ENCODE measurements at regions not wholly inside any gene's neighbourhood (a gene's known extent, or its start where the extent isn't known, plus 50 kb on each side); places are given as distances from the start of the nearest gene placed in this dataset.
A peak's percentile ranks its signal among the peaks of the same experiment; 100 is the strongest.

DNA sequence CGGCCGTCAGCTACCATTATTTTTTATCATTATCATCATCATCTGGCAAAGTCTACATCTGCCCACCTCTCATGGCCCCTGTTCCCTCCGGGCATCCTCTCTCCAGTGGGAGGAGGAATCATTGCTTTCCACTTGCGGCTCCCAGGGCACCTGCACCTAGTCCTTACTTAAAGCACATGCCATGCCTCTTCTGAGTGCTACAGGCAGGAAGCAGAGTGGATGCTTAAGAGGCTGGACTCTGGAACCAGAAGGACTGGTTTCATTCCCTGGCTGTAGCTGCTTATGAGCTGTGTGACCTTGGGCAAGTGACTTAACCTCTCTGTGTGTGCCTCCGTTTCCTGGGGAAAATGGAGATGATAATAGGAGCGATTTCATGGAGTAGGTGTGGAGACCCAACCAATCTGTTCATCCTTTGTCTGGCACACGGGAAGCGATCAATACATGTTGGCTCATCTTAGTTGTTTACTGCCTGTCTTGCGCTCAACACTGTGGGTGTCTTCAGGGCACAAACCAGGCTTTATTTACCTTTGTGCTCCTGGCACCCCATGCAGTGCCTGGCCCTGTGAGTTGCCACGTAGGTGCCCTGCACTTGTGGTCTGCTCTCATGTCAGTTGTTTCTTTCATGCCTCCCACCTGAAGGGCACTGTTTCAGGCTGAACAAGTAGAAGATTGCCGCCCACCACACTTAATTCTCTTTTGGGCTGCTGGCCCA lies 317.0 kb upstream of the SULF2 start:
- in situ Hi-C loops (cut with MboI; ENCODE audit: low pct_unique_long_range_greater_than_20kb in 2 of 9, low sequenced_read_pairs in 9 of 9, unreplicated experiment in 9 of 9): no loop called here
- WGBS, 10 experiments: 48 to 90% (median 89%) methylated on average over 4 to 8 of the region's 11 CpGs; no CpG with 5 or more reads in 6 of the 10 experiments
- H3K4me3 ChIP-seq: no peak overlapping the region
- ATAC-seq (replicated peaks in 6 of 8): no peak
- H3K27ac ChIP-seq: no peak overlapping the region
- H3K4me1 ChIP-seq (replicated peaks in 1 of 2): peaks cover 35 to 47% of the 10 kb centered on the region in 2 donors

DNA sequence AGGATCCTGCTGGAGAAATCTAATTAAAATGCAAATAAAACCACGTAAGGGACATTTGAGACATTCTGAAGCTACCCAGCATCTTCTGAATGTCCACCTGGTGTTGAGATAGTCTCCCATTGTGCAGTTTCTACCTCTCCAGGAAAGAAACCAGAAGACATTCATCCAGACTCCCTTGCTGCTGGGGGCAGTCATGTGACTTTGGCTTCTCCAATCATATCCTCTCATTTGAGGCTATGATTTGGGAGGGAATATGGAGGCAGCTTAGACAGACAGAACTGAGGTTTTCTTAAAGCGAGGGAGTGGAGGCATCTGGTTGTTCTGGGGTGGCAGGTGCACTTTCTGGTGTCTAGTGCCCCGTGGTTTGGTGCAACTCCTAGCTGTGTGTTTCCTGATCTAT lies 315.2 kb upstream of the SULF2 start:
- ATAC-seq (replicated peaks in 6 of 8): no peak
- Histone ChIP-seq H3K4me3 (no peak overlapping the region), H3K4me1 (replicated peaks in 1 of 2) (peaks cover 29 to 35% of the 10 kb centered on the region in 2 donors), H3K27ac (no peak overlapping the region)
- WGBS, 10 experiments: 20 to 84% (median 71%) methylated on average over 1 to 3 of the region's 3 CpGs; no CpG with 5 or more reads in 5 of the 10 experiments
- in situ Hi-C loops (cut with MboI; ENCODE audit: low pct_unique_long_range_greater_than_20kb in 2 of 9, low sequenced_read_pairs in 9 of 9, unreplicated experiment in 9 of 9): no loop called here

DNA sequence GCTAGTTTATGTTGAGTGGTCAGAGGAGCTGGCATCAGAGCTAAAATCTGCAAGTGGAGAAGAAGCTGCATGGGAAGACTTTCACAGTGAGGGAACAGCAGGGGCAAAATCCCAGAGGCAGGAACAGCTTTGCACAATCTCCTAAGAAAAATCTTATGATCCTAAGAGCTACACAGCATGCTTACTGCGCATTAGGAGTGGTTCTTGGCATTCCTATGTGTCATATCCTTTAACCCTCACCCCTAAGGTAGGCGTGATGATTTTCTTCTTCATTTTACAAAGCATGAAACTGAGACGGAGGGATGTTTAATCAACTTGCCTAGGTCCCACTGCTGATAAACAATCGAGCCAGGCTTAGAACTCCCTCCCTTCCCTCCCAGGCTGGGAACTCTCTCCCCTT lies 313.6 kb upstream of the SULF2 start:
- Histone ChIP-seq H3K4me3 (no peak overlapping the region), H3K27ac (no peak overlapping the region), H3K4me1 (replicated peaks in 1 of 2) (peaks cover 14 to 20% of the 10 kb centered on the region in 2 donors)
- peak in 1 of 8 experiments; percentile 6 for ATAC-seq (replicated peaks in 6 of 8)
- WGBS, 10 experiments: 25 to 100% (median 79%) methylated on average over 1 to 4 of the region's 4 CpGs; no CpG with 5 or more reads in 2 of the 10 experiments
- in situ Hi-C loops (cut with MboI; ENCODE audit: low pct_unique_long_range_greater_than_20kb in 2 of 9, low sequenced_read_pairs in 9 of 9, unreplicated experiment in 9 of 9): no loop called here

DNA sequence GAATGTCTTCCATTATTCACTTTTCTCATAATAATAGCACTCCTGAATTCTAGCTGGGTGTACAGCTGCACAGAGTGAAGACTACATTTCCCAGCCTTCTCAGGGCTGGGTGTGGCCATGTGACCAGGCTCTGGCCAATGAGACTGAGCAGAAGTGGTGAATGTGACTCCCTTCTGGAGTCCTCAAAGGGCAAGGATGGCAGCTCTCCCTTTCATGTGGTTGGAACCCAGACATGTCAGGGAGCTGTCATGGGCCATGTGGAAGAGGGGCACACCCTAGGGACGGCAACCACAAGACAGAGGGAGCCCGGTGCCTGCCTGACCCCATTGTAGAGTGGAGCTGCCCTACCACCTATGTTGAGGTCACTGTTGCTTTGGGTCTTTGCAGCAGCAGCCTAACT lies 312.8 kb upstream of the SULF2 start:
- Histone ChIP-seq H3K4me3 (no peak overlapping the region), H3K27ac (no peak overlapping the region), H3K4me1 (replicated peaks in 1 of 2) (peaks cover 7 to 12% of the 10 kb centered on the region in 2 donors)
- in situ Hi-C loops (cut with MboI; ENCODE audit: low pct_unique_long_range_greater_than_20kb in 2 of 9, low sequenced_read_pairs in 9 of 9, unreplicated experiment in 9 of 9): no loop called here
- ATAC-seq (replicated peaks in 6 of 8): peak in 7 of 8 experiments; percentile 44 to 73 (median 65)
- WGBS, 10 experiments: 80% methylated on average over 2 of the region's 2 CpGs; no CpG with 5 or more reads in 9 of the 10 experiments

DNA sequence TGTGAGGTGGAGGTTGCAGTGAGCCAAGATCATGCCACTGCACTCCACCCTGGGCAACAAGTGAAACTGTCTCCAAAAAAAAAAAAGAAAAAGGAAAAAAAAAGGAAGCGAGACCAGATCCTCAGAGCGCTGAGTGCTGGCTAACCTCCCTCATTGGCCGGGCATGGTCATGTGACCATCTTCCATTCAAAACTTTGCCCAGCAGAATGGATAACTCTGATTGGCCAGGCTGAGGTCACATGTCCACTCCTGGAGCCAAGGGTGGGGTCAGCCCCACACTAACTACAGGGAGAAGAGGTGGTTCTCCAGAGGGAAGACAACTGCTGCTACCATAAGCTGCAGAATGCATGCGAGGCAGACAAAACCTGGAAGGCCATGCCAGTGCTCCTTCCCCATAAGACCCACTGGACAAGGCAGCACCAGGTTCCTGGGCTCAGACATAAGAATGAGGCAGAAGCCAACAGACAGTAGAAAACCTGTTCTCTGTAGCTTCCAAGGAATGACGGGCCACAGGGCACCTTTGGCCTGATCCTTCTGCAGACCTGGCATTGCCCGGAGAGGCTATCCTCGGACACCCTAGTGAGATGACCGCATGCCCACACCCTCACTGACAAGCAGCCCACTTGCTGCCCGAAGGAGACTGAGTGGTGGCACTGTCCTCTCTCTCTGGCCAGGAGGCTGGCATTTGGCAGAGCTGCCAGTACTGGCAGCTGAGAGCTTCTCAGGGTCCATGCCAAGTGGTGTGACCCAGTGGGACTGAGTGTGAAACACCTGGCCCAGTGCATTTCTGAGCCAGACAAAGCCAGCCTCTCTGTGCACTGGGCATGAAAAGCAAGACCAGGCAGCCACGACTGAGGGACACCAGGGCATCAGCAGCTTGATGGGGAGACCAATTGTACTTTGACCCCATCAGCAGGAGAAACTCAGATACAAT lies 311.9 kb upstream of the SULF2 start:
- H3K4me3 ChIP-seq: no peak overlapping the region
- peaks cover 0 to 5% of the 10 kb centered on the region in 2 donors for H3K4me1 ChIP-seq (replicated peaks in 1 of 2)
- 20 to 100% (median 90%) methylated on average over 1 to 5 of the region's 10 CpGs; no CpG with 5 or more reads in 2 of the 10 experiments for WGBS, 10 experiments
- H3K27ac ChIP-seq: no peak overlapping the region
- in situ Hi-C loops (cut with MboI; ENCODE audit: low pct_unique_long_range_greater_than_20kb in 2 of 9, low sequenced_read_pairs in 9 of 9, unreplicated experiment in 9 of 9): no loop called here
- ATAC-seq (replicated peaks in 6 of 8): peak in 4 of 8 experiments; percentile 14 to 62 (median 40)

DNA sequence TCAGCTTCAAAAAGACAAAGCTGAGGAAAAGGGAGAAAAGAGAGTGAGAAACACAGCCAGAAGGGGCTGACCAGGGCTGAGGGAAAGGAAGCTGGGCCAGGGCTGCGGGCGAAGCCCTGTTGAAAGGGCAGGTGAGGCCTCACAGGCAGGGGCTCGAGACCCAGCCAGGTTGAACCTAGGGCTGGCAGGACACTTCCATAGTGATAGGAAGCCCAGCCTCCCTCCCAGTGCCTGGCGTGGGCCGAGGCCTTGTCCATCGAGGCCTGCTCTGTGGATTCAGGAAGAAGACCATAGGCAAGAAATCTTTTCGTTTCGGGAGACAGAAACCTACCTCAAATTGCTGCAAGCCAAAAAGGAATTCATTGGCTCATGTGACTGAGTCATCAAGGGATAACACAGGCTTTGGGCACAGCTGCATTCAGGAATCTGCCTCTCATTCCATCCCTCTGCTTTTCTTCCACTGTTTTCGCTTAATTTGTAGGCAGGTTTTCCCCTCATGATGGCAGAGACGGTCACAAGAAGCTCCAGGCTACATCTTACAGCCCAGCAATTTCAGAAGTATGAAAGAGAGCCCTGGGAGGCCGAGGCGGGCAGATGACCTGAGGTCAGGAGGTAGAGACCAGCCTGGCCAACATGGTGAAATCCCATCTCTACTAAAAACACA lies 311.1 kb upstream of the SULF2 start:
- Histone ChIP-seq H3K4me3 (no peak overlapping the region), H3K4me1 (replicated peaks in 1 of 2) (peaks cover 0 to 5% of the 10 kb centered on the region in 2 donors), H3K27ac (no peak overlapping the region)
- in situ Hi-C loops (cut with MboI; ENCODE audit: low pct_unique_long_range_greater_than_20kb in 2 of 9, low sequenced_read_pairs in 9 of 9, unreplicated experiment in 9 of 9): no loop called here
- ATAC-seq (replicated peaks in 6 of 8): no peak
- WGBS, 10 experiments: 32 to 98% (median 89%) methylated on average over 1 to 10 of the region's 12 CpGs; no CpG with 5 or more reads in 2 of the 10 experiments

DNA sequence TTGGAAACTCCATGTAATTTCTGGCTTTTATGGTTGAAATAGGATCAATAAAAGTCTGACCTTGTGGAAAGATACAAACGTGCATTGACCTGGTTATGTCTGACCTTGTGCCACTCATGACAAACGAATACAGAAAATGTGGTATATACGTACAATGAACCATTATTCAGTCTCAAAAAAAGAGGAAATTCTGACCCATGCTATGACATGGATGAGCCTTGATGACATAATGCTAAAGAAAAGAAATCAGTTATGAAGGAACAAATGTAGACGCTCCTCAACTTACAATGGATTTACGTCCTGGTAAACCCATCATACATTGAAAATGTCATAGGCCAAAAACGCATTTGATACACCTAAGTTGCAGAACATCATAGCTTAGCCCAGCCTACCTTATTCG lies 309.7 kb upstream of the SULF2 start:
- no peak for ATAC-seq (replicated peaks in 6 of 8)
- H3K4me1 ChIP-seq (replicated peaks in 1 of 2): peaks cover 0 to 5% of the 10 kb centered on the region in 2 donors
- H3K4me3 ChIP-seq: no peak overlapping the region
- in situ Hi-C loops (cut with MboI; ENCODE audit: low pct_unique_long_range_greater_than_20kb in 2 of 9, low sequenced_read_pairs in 9 of 9, unreplicated experiment in 9 of 9): no loop called here
- H3K27ac ChIP-seq: no peak overlapping the region
- 13 to 100% (median 72%) methylated on average over 1 to 7 of the region's 7 CpGs for WGBS, 10 experiments

DNA sequence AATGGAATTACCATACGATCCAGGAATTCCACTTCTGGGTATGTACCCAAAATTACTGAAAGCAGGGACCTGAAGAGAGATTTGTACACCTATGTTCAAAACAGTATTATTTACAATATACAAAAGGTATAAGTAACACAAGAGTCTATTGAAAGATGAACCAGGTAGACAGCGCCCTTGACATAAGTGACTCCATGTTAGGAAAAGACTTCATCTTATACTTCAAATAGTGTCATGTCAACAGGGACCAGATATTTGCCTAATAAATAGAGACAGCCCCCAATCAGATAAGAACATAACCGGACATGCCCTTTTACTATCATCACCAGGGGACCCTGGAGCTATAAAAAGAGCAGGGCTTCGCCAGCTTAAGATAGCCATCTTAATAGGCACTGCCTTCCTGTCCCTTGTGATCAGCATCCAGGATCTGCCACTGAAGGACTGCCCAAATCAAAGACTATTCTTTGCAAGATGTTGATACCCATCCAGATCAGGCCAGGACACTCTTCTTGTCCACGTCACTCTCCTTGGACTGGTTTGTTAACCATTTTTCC lies 309.0 kb upstream of the SULF2 start:
- Histone ChIP-seq H3K27ac (no peak overlapping the region), H3K4me3 (no peak overlapping the region), H3K4me1 (replicated peaks in 1 of 2) (peaks cover 0 to 2% of the 10 kb centered on the region in 2 donors)
- in situ Hi-C loops (cut with MboI; ENCODE audit: low pct_unique_long_range_greater_than_20kb in 2 of 9, low sequenced_read_pairs in 9 of 9, unreplicated experiment in 9 of 9): no loop called here
- WGBS, 10 experiments: 31 to 100% (median 81%) methylated on average over 2 to 5 of the region's 5 CpGs; no CpG with 5 or more reads in 2 of the 10 experiments
- ATAC-seq (replicated peaks in 6 of 8): no peak

DNA sequence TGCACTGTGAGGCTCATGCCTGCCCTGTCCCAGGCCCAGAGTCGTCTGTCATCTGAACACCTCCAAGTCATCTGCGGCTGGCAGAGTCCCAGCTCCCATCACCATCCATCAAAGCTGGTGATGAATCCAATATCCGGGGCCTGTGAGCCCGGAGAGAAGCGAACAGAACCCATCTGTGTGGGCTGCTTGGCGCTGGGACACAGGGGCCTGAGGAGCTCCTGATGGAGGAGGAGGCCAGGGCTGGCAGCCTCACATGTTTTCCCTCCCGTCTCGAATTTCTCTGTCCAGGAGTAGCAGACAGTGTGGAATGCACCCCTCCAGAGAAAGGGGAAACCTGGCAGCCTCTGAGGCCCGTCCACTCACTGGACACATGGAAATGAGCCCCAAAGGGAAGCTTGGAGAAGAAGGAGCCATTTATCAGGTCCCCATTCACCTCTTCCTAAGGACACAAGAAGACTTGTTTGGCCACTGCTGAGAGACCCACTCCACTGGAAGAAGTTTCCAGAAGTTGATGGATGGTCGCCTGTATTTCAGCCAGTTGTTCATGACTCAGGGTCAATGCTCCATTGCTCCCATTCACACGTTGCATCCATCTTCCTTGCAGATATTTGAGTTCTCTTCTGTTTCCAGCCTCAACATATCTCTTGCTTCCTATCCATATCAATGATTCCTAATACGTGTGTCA lies 307.5 kb upstream of the SULF2 start:
- in situ Hi-C loops (cut with MboI; ENCODE audit: low pct_unique_long_range_greater_than_20kb in 2 of 9, low sequenced_read_pairs in 9 of 9, unreplicated experiment in 9 of 9): no loop called here
- no peak overlapping the region for H3K27ac ChIP-seq
- H3K4me3 ChIP-seq: no peak overlapping the region
- 30 to 100% (median 60%) methylated on average over 1 to 10 of the region's 12 CpGs; no CpG with 5 or more reads in 1 of the 10 experiments for WGBS, 10 experiments
- ATAC-seq (replicated peaks in 6 of 8): no peak
- no peaks in the 10 kb centered on the region for H3K4me1 ChIP-seq (replicated peaks in 1 of 2)

DNA sequence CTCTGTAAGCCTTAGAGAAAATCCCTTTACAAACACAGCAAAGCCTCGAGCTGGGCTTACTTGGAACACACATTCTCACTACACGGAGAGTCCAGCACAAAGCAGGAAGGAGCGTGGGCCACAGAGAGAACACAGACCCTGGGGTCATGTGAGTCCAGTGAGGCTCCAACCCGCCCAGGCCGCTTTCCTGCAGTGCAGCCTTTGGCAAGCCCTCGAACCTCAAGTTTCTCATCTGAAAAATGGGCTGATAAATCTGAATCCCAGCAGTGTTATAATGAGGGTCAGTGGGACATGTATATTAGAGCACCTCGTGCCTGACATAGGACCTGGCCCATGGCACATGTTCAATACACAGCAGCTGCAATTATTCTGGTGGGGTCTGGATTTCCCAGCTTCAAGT lies 305.5 kb upstream of the SULF2 start:
- 30 to 100% (median 47%) methylated on average over 1 to 7 of the region's 7 CpGs; no CpG with 5 or more reads in 4 of the 10 experiments for WGBS, 10 experiments
- Histone ChIP-seq H3K27ac (no peak overlapping the region), H3K4me1 (replicated peaks in 1 of 2) (peaks cover 0 to 5% of the 10 kb centered on the region in 2 donors), H3K4me3 (no peak overlapping the region)
- no peak for ATAC-seq (replicated peaks in 6 of 8)
- in situ Hi-C loops (cut with MboI; ENCODE audit: low pct_unique_long_range_greater_than_20kb in 2 of 9, low sequenced_read_pairs in 9 of 9, unreplicated experiment in 9 of 9): no loop called here

DNA sequence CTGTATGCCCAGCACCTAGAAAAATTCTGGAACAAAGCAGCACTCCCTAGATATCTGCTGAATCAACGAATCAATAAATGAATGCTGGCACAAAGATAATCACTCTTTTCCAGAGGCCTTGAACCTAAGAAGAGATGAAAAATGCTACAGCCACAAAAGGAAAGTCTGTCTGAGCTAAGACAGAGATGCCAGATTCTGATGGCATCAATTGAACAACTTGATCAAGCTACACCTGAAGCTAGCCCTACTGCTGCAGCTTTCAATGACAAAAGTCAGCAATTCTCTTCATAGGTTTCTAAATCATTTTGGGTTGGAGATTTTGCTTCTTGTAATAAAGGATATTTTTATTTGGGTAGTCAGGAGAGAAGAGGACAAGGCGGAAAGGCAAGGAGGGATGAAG lies 305.0 kb upstream of the SULF2 start:
- WGBS, 10 experiments: 17 to 100% (median 83%) methylated on average over 1 to 2 of the region's 2 CpGs; no CpG with 5 or more reads in 1 of the 10 experiments
- H3K27ac ChIP-seq: no peak overlapping the region
- in situ Hi-C loops (cut with MboI; ENCODE audit: low pct_unique_long_range_greater_than_20kb in 2 of 9, low sequenced_read_pairs in 9 of 9, unreplicated experiment in 9 of 9): no loop called here
- peaks cover 0 to 8% of the 10 kb centered on the region in 2 donors for H3K4me1 ChIP-seq (replicated peaks in 1 of 2)
- ATAC-seq (replicated peaks in 6 of 8): no peak
- H3K4me3 ChIP-seq: no peak overlapping the region

DNA sequence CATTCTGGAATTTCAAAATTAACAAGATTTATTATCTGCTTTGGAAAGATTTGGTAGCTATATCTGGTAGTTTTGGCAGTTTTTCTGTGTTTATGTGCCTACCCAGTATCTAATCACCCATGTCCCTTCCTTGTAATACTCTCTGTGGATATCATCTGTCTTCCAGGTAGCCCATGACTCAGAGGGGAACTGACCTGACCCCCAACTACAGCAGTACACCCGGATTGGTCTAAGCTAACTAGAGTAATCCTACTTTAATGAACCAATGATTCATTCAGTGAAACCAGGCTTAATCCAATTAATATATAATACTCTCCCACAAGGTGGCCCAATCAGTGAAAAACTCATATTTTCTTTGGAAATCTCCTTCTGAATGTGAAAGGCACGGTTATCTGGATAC lies 295.3 kb upstream of the SULF2 start:
- no peak overlapping the region for H3K27ac ChIP-seq
- in situ Hi-C loops (cut with MboI; ENCODE audit: low pct_unique_long_range_greater_than_20kb in 2 of 9, low sequenced_read_pairs in 9 of 9, unreplicated experiment in 9 of 9): no loop called here
- no peak overlapping the region for H3K4me3 ChIP-seq
- 0 to 85% (median 66%) methylated on average over 1 to 2 of the region's 2 CpGs; no CpG with 5 or more reads in 3 of the 10 experiments for WGBS, 10 experiments
- peaks cover 10 to 14% of the 10 kb centered on the region in 2 donors for H3K4me1 ChIP-seq (replicated peaks in 1 of 2)
- no peak for ATAC-seq (replicated peaks in 6 of 8)

Data from motor neuron (in vitro differentiated cells).